HCT116 (cell line): ENCODE measurements at regions not wholly inside any gene's neighbourhood (a gene's known extent, or its start where the extent isn't known, plus 50 kb on each side); places are given as distances from the start of the nearest gene placed in this dataset.

Experiments used
- ATAC-seq: fragments of 200-7000 bp; cut with Tn5 transposase; 2 replicates; pipeline ENCODE4 v1.9.1; 2020; ENCODE audit warnings: mild to moderate bottlenecking, moderate library complexity
- BruUV-seq: library from RNA; stranded (reverse); fragments of 400-500 nt; replicated peaks from 2 replicates; lab custom pipeline; 2021; lab: Mats Ljungman, UMichigan
- CTCF ChIA-PET: fragments of 300-600 bp; sonication (Branson Sonifier 250); formaldehyde crosslinking; loops from one replicate; lab custom pipeline; 2021; ENCODE audit warnings: antibody characterized with exemption; lab: Charles Lee
- POLR2A ChIA-PET: fragments of 300-600, 350-600 bp; sonication (Branson Sonifier 250); formaldehyde crosslinking; loops from one replicate; lab custom pipeline; 2021; ENCODE audit warnings: antibody characterized with exemption; lab: Charles Lee
- RAD21 ChIA-PET, 2 experiments: fragments of 300-600 bp; sonication (Branson Sonifier 250); formaldehyde crosslinking; loops; one replicate each; lab custom pipeline; 2023; ENCODE audit warnings: low total read pairs in 2 of 2; ENCODE audit not compliant: uncharacterized antibody in 2 of 2, unreplicated experiment in 2 of 2, low non-redundant PET in 1 of 2; lab: Charles Lee
- DNase-seq: peaks from one replicate; pipeline ENCODE4 v3.0.0-alpha.2; 2010; ENCODE audit warnings: low read depth, low spot score
- H2AFZ ChIP-seq: fragments of 200-600 bp; shearing (Covaris generic), sonication (generic); 2 replicates; pipeline ENCODE4 v1.6.1; 2017; ENCODE audit warnings: low read depth, mixed run types, mixed read lengths, antibody characterized with exemption, low read length; ENCODE audit not compliant: poor library complexity, severe bottlenecking
- H3K27ac ChIP-seq: 2 replicates; pipeline ENCODE4 v1.5.1; 2012; ENCODE audit warnings: low read depth, low read length
- H3K27me3 ChIP-seq: fragments of 200-600 bp; sonication (generic); 2 replicates; pipeline ENCODE4 v1.6.1; 2016; ENCODE audit warnings: mixed run types, low read length, mixed read lengths; ENCODE audit not compliant: insufficient read depth
- H3K36me3 ChIP-seq, 2 experiments: fragments of 200-500 bp in 1 of 2; fragments of 200-600 bp in 1 of 2; sonication (Bioruptor generic) in 1 of 2; sonication (generic) in 1 of 2; 2 replicates each; pipeline versions ENCODE4 v1.5.1 to v1.6.1; 2014 to 2016; ENCODE audit warnings: low read length in 2 of 2, inconsistent platforms in 1 of 2, mixed read lengths in 1 of 2, mixed run types in 1 of 2; ENCODE audit not compliant: insufficient read depth in 2 of 2, control insufficient read depth in 1 of 2
- H3K4me1 ChIP-seq, 2 experiments: fragments of 200-600 bp in 1 of 2; sonication (generic) in 1 of 2; 2 replicates each; pipeline versions ENCODE4 v1.5.1 to v1.6.1; 2012 to 2017; ENCODE audit warnings: low read length in 2 of 2, inconsistent platforms in 1 of 2, mild to moderate bottlenecking in 1 of 2, mixed read lengths in 1 of 2, mixed run types in 1 of 2, moderate library complexity in 1 of 2; ENCODE audit not compliant: insufficient read depth in 2 of 2, control insufficient read depth in 1 of 2
- H3K4me2 ChIP-seq: fragments of 200-600 bp; sonication (generic); 2 replicates; pipeline ENCODE4 v1.6.1; 2017; ENCODE audit warnings: mixed run types, low read length, mixed read lengths
- H3K4me3 ChIP-seq, 2 experiments: fragments of 200-600 bp in 1 of 2; sonication (generic) in 1 of 2; replicated peaks in 1 of 2; 2 replicates each; pipeline ENCODE4 v1.5.1; 2011 to 2016; ENCODE audit warnings: low read length in 2 of 2, control low read depth in 1 of 2, low read depth in 1 of 2, mild to moderate bottlenecking in 1 of 2, mixed read lengths in 1 of 2, mixed run types in 1 of 2
- H3K79me2 ChIP-seq: fragments of 200-600 bp; sonication (generic); 2 replicates; pipeline ENCODE4 v1.6.1; 2017; ENCODE audit warnings: mild to moderate bottlenecking, mixed run types, low read length, moderate library complexity, mixed read lengths; ENCODE audit not compliant: insufficient read depth
- H3K9ac ChIP-seq: fragments of 200-600 bp; sonication (generic); 2 replicates; pipeline ENCODE4 v1.6.1; 2016; ENCODE audit warnings: low read length, mixed read lengths
- H3K9me2 ChIP-seq: fragments of 200-600 bp; sonication (generic), shearing (Covaris generic); 2 replicates; pipeline ENCODE4 v1.6.1; 2017; ENCODE audit warnings: mixed run types, mild to moderate bottlenecking, moderate library complexity; ENCODE audit not compliant: insufficient read depth
- H3K9me3 ChIP-seq, 2 experiments: fragments of 200-500 bp in 1 of 2; fragments of 200-600 bp in 1 of 2; sonication (Bioruptor generic) in 1 of 2; sonication (generic) in 1 of 2; 2 replicates each; pipeline ENCODE4 v1.6.1; 2014 to 2017; ENCODE audit warnings: low read length in 2 of 2, mixed read lengths in 2 of 2, inconsistent platforms in 1 of 2, low read depth in 1 of 2, mild to moderate bottlenecking in 1 of 2, mixed run types in 1 of 2, moderate library complexity in 1 of 2; ENCODE audit not compliant: control insufficient read depth in 1 of 2, insufficient read depth in 1 of 2
- H4K20me1 ChIP-seq: fragments of 200-600 bp; sonication (generic), shearing (Covaris generic); 2 replicates; pipeline ENCODE4 v1.6.1; 2017; ENCODE audit warnings: mixed run types, mild to moderate bottlenecking, moderate library complexity; ENCODE audit not compliant: insufficient read depth
- CBX3 ChIP-seq: IDR thresholded peaks from 2 replicates; pipeline ENCODE4 v1.6.1; 2012; ENCODE audit warnings: low read depth
- CEBPB ChIP-seq: IDR thresholded peaks from 2 replicates; pipeline ENCODE4 v1.6.1; 2012; ENCODE audit warnings: low read depth
- CTCF ChIP-seq, 3 experiments: fragments of 200-600 bp in 1 of 3; sonication (generic) in 1 of 3; IDR thresholded peaks in 2 of 3; conservative IDR thresholded peaks in 1 of 3; 2 replicates each; pipeline ENCODE4 v1.5.1; 2012 to 2017; ENCODE audit warnings: low read depth in 2 of 3, low read length in 2 of 3, antibody characterized with exemption in 1 of 3, borderline replicate concordance in 1 of 3, control low read depth in 1 of 3, mild to moderate bottlenecking in 1 of 3, mixed read lengths in 1 of 3, mixed run types in 1 of 3, moderate library complexity in 1 of 3; ENCODE audit not compliant: insufficient read depth in 1 of 3
- EGR1 ChIP-seq: IDR thresholded peaks from 2 replicates; pipeline ENCODE4 v1.6.1; 2012; ENCODE audit warnings: low read depth
- EZH2 ChIP-seq: fragments of 200-600 bp; sonication (generic); IDR thresholded peaks from 2 replicates; pipeline ENCODE4 v1.6.1; 2017; ENCODE audit warnings: antibody characterized with exemption, mixed run types
- EZH2phosphoT487 ChIP-seq: fragments of 200-600 bp; IDR thresholded peaks from 2 replicates; pipeline ENCODE4 v1.6.1; 2018; ENCODE audit warnings: antibody characterized with exemption, borderline replicate concordance
- FOSL1 ChIP-seq: IDR thresholded peaks from 2 replicates; pipeline ENCODE4 v1.6.1; 2012; ENCODE audit warnings: low read depth
- JUND ChIP-seq: IDR thresholded peaks from 2 replicates; pipeline ENCODE4 v1.6.1; 2012
- POLR2A ChIP-seq: IDR thresholded peaks from 2 replicates; pipeline ENCODE4 v1.7.0; 2011; ENCODE audit warnings: borderline replicate concordance; ENCODE audit not compliant: insufficient read depth, insufficient read length; ENCODE audit errors: extremely low read depth
- POLR2AphosphoS5 ChIP-seq: IDR thresholded peaks from 2 replicates; pipeline ENCODE4 v1.6.1; 2011; ENCODE audit warnings: mild to moderate bottlenecking, low read depth, low read length, moderate library complexity
- RAD21 ChIP-seq: IDR thresholded peaks from 2 replicates; pipeline ENCODE4 v1.6.1; 2012; ENCODE audit warnings: low read depth, mild to moderate bottlenecking
- REST ChIP-seq: IDR thresholded peaks from 2 replicates; pipeline ENCODE4 v1.6.1; 2012; ENCODE audit warnings: low read depth
- SP1 ChIP-seq: IDR thresholded peaks from 2 replicates; pipeline ENCODE4 v1.6.1; 2012; ENCODE audit warnings: low read depth
- TCF7L2 ChIP-seq: IDR thresholded peaks from 2 replicates; pipeline ENCODE4 v1.7.0; 2011; ENCODE audit warnings: borderline replicate concordance, inconsistent platforms; ENCODE audit not compliant: insufficient read depth, insufficient read length; ENCODE audit errors: extremely low read depth
- YY1 ChIP-seq: IDR thresholded peaks from 2 replicates; pipeline ENCODE4 v1.6.1; 2011; ENCODE audit warnings: low read length, low read depth, moderate library complexity, mild to moderate bottlenecking; ENCODE audit not compliant: insufficient replicate concordance; ENCODE audit errors: extremely low read depth
- ZBTB33 ChIP-seq: IDR thresholded peaks from 2 replicates; pipeline ENCODE4 v1.6.1; 2011; ENCODE audit warnings: mild to moderate bottlenecking, low read length, moderate library complexity; ENCODE audit not compliant: insufficient replicate concordance; ENCODE audit errors: extremely low read depth
- ZFX ChIP-seq: fragments of 450-650 bp; IDR thresholded peaks from 2 replicates; pipeline ENCODE4 v1.6.1; 2017
- ZNF274 ChIP-seq: fragments of 200-500 bp; sonication (Bioruptor generic); IDR thresholded peaks from 2 replicates; pipeline ENCODE4 v1.6.1; 2014; ENCODE audit warnings: mild to moderate bottlenecking, low read depth, low read length, inconsistent platforms
- intact Hi-C: fragments of 100-400 bp; cut with micrococcal nuclease; formaldehyde crosslinking; loops from 2 replicates; pipeline ENCODE4 v1.10.0; 2022
- TF ChIP-seq, protein P1 (sequence below): IDR thresholded peaks from 2 replicates; pipeline ENCODE4 v1.6.1; 2012

DNA sequence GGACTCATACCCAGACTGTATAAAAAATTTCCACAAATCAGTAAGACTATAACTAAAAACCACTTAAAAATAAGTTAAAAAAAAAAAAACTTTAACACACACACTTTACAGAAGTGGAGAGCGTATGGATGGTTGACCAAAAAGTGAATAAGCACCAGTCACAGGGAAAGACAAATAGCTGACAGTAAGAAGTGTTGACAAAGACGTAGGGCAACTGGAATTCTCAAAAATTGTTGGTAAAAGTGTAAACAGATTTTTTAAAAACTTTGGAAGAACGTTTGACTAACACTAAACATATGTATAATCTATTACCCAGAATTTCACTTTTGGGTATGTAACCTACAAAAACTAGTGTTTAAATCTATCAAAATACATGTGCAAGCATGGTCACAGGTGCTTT lies 73.7 kb downstream of the TMEM212 start:
- ChIA-PET RAD21 (no interaction called here), CTCF (no interaction called here), POLR2A (no interaction called here)
- DNase-seq (no peak), ATAC-seq (no peak)
- no peaks in the 10 kb centered on the region for H3K9me2 ChIP-seq
- no peaks in the 10 kb centered on the region for H3K4me1 ChIP-seq
- intact Hi-C loops = no loop called here
- no peak overlapping the region for H3K4me3 ChIP-seq
- H3K79me2 ChIP-seq = no peaks in the 10 kb centered on the region
- no peak overlapping the region for H3K4me2 ChIP-seq
- H3K9ac ChIP-seq = no peak overlapping the region
- no peaks in the 10 kb centered on the region for H3K27me3 ChIP-seq
- TF ChIP-seq CBX3 (no peak), POLR2A (no peak), ZNF274 (no peak), YY1 (no peak), TCF7L2 (no peak), ZBTB33 (no peak), CTCF (IDR thresholded peaks at IDR 0.05 in 2 of 3, conservative IDR thresholded peaks at IDR 0.05 in 1 of 3; ENCODE audit: borderline replicate concordance in 1 of 3, insufficient read depth in 1 of 3, low read depth in 2 of 3, low read length in 2 of 3) (no peak), CEBPB (no peak), JUND (no peak), FOSL1 (no peak), ZFX (no peak), EZH2 (no peak), REST (no peak), RAD21 (no peak), POLR2AphosphoS5 (no peak), EGR1 (no peak), SP1 (no peak), EZH2phosphoT487 (no peak)
- TF ChIP-seq, protein P1, sequence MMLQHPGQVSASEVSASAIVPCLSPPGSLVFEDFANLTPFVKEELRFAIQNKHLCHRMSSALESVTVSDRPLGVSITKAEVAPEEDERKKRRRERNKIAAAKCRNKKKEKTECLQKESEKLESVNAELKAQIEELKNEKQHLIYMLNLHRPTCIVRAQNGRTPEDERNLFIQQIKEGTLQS = no peak
- H3K9me3 ChIP-seq = no peaks in the 10 kb centered on the region
- H3K36me3 ChIP-seq = no peaks in the 10 kb centered on the region
- no peaks in the 10 kb centered on the region for H4K20me1 ChIP-seq
- no TSS peak for BruUV-seq
- no peak overlapping the region for H2AFZ ChIP-seq
- no peak overlapping the region for H3K27ac ChIP-seq
